Fibroblast of lung (primary cell): ENCODE measurements at regions not wholly inside any gene's neighbourhood (a gene's known extent, or its start where the extent isn't known, plus 50 kb on each side); places are given as distances from the start of the nearest gene placed in this dataset.

Experiments used
- DNase-seq, 2 donors: peaks; one replicate each; pipeline versions ENCODE4 v3.0.0 to v3.0.0-alpha.2; 2010; ENCODE audit warnings: low read depth in 2 of 2
- H2AFZ ChIP-seq: 2 replicates; pipeline ENCODE4 v1.5.1; 2012; ENCODE audit warnings: low read length, control low read depth, inconsistent platforms
- H3K27ac ChIP-seq: 2 replicates; pipeline ENCODE4 v1.5.1; 2011; ENCODE audit warnings: low read length, control low read depth; ENCODE audit not compliant: insufficient read depth
- H3K27me3 ChIP-seq: 2 replicates; pipeline ENCODE4 v1.5.1; 2011; ENCODE audit warnings: mild to moderate bottlenecking, low read length; ENCODE audit not compliant: control insufficient read depth, insufficient read depth
- H3K36me3 ChIP-seq: 2 replicates; pipeline ENCODE4 v1.5.1; 2011; ENCODE audit warnings: low read length; ENCODE audit not compliant: control insufficient read depth, insufficient read depth
- H3K4me1 ChIP-seq: 2 replicates; pipeline ENCODE4 v1.5.1; 2011; ENCODE audit warnings: low read length; ENCODE audit not compliant: control insufficient read depth, insufficient read depth; ENCODE audit errors: extremely low read depth
- H3K4me2 ChIP-seq: 2 replicates; pipeline ENCODE4 v1.5.1; 2011; ENCODE audit warnings: low read length, control low read depth; ENCODE audit not compliant: insufficient read depth; ENCODE audit errors: extremely low read depth
- H3K4me3 ChIP-seq, 4 experiments: fragments of 200-600 bp in 1 of 4; sonication (generic) in 1 of 4; replicated peaks in 1 of 4; 2 replicates each; pipeline ENCODE4 v1.5.1; 2011 to 2016; ENCODE audit warnings: low read length in 4 of 4, low read depth in 3 of 4, mild to moderate bottlenecking in 3 of 4, control low read depth in 2 of 4, inconsistent platforms in 1 of 4, mixed read lengths in 1 of 4; ENCODE audit not compliant: insufficient read depth in 1 of 4; ENCODE audit errors: control extremely low read depth in 1 of 4
- H3K79me2 ChIP-seq: 2 replicates; pipeline ENCODE4 v1.5.1; 2012; ENCODE audit warnings: mild to moderate bottlenecking, low read length, inconsistent platforms; ENCODE audit not compliant: control insufficient read depth, insufficient read depth
- H3K9ac ChIP-seq: 2 replicates; pipeline ENCODE4 v1.5.1; 2011; ENCODE audit warnings: mild to moderate bottlenecking, low read length, control low read depth; ENCODE audit not compliant: insufficient read depth
- H3K9me3 ChIP-seq: 2 replicates; pipeline ENCODE4 v1.5.1; 2012; ENCODE audit warnings: low read depth, low read length; ENCODE audit not compliant: control insufficient read depth, insufficient read depth
- H4K20me1 ChIP-seq: 2 replicates; pipeline ENCODE4 v1.5.1; 2011; ENCODE audit warnings: low read length; ENCODE audit not compliant: control insufficient read depth, insufficient read depth; ENCODE audit errors: extremely low read depth
- CTCF ChIP-seq, 2 donors: IDR thresholded peaks in 1 of 2; conservative IDR thresholded peaks in 1 of 2; 1 replicate in 1 of 2; 2 replicates in 1 of 2; pipeline ENCODE4 v1.5.1; 2011 to 2012; ENCODE audit warnings: low read length in 2 of 2, control low read depth in 1 of 2, inconsistent platforms in 1 of 2, low read depth in 1 of 2, mild to moderate bottlenecking in 1 of 2
- EZH2 ChIP-seq: IDR thresholded peaks from 2 replicates; pipeline ENCODE4 v1.5.1; 2012; ENCODE audit warnings: low read length, control low read depth, mild to moderate bottlenecking; ENCODE audit errors: missing control alignments

GRCh38 chr10:129123428-129123827 lies 343.6 kb upstream of the MGMT start:
- Histone ChIP-seq H3K4me3 (no peak overlapping the region), H2AFZ (no peak overlapping the region), H3K27ac (no peak overlapping the region), H3K36me3 (no peaks in the 10 kb centered on the region), H3K27me3 (no peaks in the 10 kb centered on the region), H3K4me1 (no peaks in the 10 kb centered on the region), H3K9ac (no peak overlapping the region), H3K4me2 (no peak overlapping the region), H3K9me3 (no peaks in the 10 kb centered on the region), H4K20me1 (no peaks in the 10 kb centered on the region), H3K79me2 (no peaks in the 10 kb centered on the region)
- no peak for TF ChIP-seq EZH2
- TF ChIP-seq CTCF (conservative IDR thresholded peaks at IDR 0.05 in 1 of 2, IDR thresholded peaks at IDR 0.05 in 1 of 2; ENCODE audit: low read depth in 1 of 2, low read length in 2 of 2): no peak
- DNase-seq: no peak

GRCh38 chr10:129126982-129127381 lies 340.1 kb upstream of the MGMT start:
- no peaks in the 10 kb centered on the region for H3K9me3 ChIP-seq
- H3K4me3 ChIP-seq: no peak overlapping the region
- H3K4me2 ChIP-seq: no peak overlapping the region
- H3K79me2 ChIP-seq: no peaks in the 10 kb centered on the region
- H3K4me1 ChIP-seq: no peaks in the 10 kb centered on the region
- no peak for DNase-seq
- no peak overlapping the region for H3K27ac ChIP-seq
- H3K36me3 ChIP-seq: no peaks in the 10 kb centered on the region
- no peak overlapping the region for H2AFZ ChIP-seq
- no peak overlapping the region for H3K9ac ChIP-seq
- TF ChIP-seq EZH2: no peak
- TF ChIP-seq CTCF (conservative IDR thresholded peaks at IDR 0.05 in 1 of 2, IDR thresholded peaks at IDR 0.05 in 1 of 2; ENCODE audit: low read depth in 1 of 2, low read length in 2 of 2): no peak
- H4K20me1 ChIP-seq: no peaks in the 10 kb centered on the region
- no peaks in the 10 kb centered on the region for H3K27me3 ChIP-seq

- Histone ChIP-seq H3K9me3 (no peaks in the 10 kb centered on the region), H4K20me1 (no peaks in the 10 kb centered on the region), H3K4me1 (no peaks in the 10 kb centered on the region), H3K36me3 (no peaks in the 10 kb centered on the region), H3K27me3 (no peaks in the 10 kb centered on the region), H3K27ac (no peak overlapping the region), H3K4me2 (no peak overlapping the region), H3K4me3 (no peak overlapping the region), H2AFZ (no peak overlapping the region), H3K9ac (no peak overlapping the region), H3K79me2 (no peaks in the 10 kb centered on the region)
- TF ChIP-seq CTCF (conservative IDR thresholded peaks at IDR 0.05 in 1 of 2, IDR thresholded peaks at IDR 0.05 in 1 of 2; ENCODE audit: low read depth in 1 of 2, low read length in 2 of 2) (no peak), EZH2 (no peak)
- no peak for DNase-seq
Measured at GRCh38 chr10:129131457-129132132, 335.4 kb upstream of the MGMT start.
